AG09319 (cell line): ENCODE measurements at regions not wholly inside any gene's neighbourhood (a gene's known extent, or its start where the extent isn't known, plus 50 kb on each side); places are given as distances from the start of the nearest gene placed in this dataset.

Source experiments
- DNase-seq: peaks from one replicate; pipeline ENCODE4 v3.0.0-alpha.2; 2010; ENCODE audit warnings: low read depth; ENCODE audit errors: extremely low read depth
- TF ChIP-seq, protein P1 (sequence below): IDR thresholded peaks from 2 replicates; pipeline ENCODE4 v1.5.1; 2011; ENCODE audit warnings: low read depth, mild to moderate bottlenecking, inconsistent platforms, low read length, moderate library complexity

DNA sequence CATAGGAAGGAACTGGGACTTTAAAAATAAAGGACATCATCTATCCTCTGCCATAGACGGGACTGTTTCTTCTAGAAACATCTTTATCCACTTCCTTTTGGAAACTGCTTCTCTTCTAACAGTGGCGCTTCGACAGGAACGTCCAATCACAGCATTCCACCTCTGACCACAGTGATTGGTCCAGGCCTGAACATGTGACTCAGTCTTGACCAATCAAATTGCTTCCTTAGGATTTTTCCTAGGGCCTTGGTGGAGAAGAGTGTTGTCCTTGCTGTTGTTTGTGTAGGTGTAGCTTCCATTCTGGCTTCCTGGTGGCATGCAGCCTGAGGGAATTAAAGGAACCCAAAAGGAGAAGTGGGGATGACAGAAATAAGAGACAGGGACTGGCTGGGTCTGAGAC, 182.4 kb upstream of the TBX3 start:
- TF ChIP-seq, protein P1, sequence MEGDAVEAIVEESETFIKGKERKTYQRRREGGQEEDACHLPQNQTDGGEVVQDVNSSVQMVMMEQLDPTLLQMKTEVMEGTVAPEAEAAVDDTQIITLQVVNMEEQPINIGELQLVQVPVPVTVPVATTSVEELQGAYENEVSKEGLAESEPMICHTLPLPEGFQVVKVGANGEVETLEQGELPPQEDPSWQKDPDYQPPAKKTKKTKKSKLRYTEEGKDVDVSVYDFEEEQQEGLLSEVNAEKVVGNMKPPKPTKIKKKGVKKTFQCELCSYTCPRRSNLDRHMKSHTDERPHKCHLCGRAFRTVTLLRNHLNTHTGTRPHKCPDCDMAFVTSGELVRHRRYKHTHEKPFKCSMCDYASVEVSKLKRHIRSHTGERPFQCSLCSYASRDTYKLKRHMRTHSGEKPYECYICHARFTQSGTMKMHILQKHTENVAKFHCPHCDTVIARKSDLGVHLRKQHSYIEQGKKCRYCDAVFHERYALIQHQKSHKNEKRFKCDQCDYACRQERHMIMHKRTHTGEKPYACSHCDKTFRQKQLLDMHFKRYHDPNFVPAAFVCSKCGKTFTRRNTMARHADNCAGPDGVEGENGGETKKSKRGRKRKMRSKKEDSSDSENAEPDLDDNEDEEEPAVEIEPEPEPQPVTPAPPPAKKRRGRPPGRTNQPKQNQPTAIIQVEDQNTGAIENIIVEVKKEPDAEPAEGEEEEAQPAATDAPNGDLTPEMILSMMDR = no peak

DNA sequence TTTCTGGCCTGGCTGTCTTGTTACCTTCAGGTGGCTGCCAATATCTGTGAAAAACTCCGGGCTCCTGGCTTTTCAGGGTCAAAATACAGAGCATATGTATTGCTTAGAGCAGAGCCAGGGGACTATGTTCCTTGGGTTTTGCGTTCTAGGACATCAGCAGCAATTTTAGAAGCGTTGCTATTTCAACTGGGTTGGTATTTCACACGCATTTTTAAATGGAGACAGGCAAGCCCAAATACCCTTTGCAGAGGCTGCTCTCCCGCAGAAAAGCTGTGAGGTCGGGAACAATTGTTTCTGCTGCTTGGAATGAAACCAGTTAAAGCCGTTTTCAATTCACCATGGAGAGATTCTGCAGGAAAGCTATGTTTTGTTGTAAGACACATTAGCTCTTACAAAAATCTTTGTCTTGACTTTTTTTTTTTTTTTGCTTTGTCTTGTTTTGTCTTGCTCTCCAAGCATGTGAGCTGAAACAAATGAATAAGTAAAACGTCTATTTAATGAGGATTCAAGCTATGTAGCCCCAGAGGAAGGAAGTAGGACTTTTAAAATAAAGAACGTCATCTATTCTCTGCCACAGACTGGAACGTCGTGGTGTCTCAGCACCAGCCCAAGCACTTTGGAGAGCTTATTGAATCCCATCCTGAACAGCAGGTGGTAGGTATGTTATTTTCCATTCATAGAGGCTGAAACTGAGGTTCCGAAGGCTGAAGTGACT, 181.0 kb upstream of the TBX3 start:
- DNase-seq = no peak
- TF ChIP-seq, protein P1 = no peak

More for the DNA sequence above, 182.4 kb upstream of the TBX3 start:
- DNase-seq = no peak

DNA sequence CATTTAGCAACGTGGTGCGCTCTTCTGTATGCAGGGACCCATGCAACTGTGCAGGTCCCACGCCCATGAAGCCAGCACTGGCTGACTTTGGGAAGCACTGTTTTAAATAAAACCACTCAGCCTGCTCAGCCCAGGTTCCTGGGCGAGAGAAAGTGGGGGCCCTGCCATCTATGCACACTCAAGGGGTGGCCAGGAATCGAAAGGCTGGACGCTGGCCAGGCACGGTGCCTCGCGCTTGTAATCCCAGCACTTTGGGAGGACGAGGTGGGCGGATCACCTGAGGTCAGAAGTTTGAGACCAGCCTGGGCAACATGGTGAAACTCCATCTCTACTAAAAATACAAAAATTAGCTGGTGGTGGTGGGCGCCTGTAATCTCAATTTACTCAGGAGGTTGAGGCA, 179.9 kb upstream of the TBX3 start:
- no peak for DNase-seq
- TF ChIP-seq, protein P1 = no peak

- TF ChIP-seq, protein P1 = no peak
- no peak for DNase-seq
These were observed 177.0 kb upstream of the TBX3 start for GRCh38 chr12:114860969-114861368.

GRCh38 chr12:114858388-114859146, 174.6 kb upstream of the TBX3 start:
- no peak for DNase-seq
- TF ChIP-seq, protein P1 = no peak

DNA sequence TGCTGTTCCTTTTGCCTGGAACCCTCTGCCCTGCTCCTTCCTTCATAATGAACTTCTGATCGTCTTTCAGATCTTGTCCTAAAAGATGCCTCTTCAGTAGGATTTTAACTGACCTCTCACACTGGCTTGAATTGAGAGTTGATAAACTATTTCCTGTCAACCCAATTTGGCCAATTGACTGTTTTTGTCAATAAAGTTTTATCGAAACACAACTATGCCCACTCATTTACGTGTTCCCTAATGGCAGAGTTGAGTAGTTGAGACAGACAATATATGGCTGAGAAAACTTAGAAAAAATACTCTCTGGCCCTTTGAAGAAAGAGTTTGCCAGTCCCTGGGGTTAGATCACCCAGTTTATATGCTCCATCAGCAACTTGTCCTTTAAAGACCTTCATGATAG, 171.7 kb upstream of the TBX3 start:
- TF ChIP-seq, protein P1 = no peak
- DNase-seq = no peak

GRCh38 chr12:114852976-114853529, 169.1 kb upstream of the TBX3 start:
- TF ChIP-seq, protein P1 = no peak
- no peak for DNase-seq
